ENCODE measurements at regions not wholly inside any gene's neighbourhood (a gene's known extent, or its start where the extent isn't known, plus 50 kb on each side); places are given as distances from the start of the nearest gene placed in this dataset.

DNA sequence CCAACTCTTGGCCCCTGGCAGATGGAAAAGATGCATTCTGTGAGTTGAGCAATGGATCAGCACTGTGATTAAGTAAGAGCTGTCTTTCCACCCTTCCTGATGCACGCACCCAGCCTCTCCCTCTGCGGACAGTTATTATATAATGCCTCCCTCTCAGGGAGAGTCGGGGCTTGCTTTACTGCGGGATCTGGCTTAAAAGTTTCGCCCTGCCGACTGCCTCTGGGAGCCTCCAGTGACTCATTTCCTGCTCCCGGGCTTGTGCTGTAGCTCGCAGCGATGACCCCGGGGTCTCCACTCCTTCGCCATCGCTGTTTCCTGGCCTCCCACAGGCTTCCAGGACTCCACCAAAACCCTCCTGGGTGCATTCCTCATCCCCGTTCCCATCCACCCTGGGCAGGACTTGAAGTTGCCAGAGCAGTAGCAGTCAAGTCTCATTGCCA, 107.4 kb upstream of the SLC7A1 start:
- DNase-seq: no peak
- Histone ChIP-seq H2AFZ (ENCODE audit: low read depth) (peak overlapping the region; percentile 57; the same call in 1 of the 2 replicates), H3K4me3 (ENCODE audit: low read depth in 2 of 2, low read length in 1 of 2) (no peak overlapping the region), H3K79me2 (ENCODE audit: insufficient read depth) (no peaks in the 10 kb centered on the region; the same call in 1 of the 2 replicates), H3F3A (replicated peaks; ENCODE audit: insufficient read depth) (no peaks in the 10 kb centered on the region), H3K9me2 (no peaks in the 10 kb centered on the region), H3K36me3 (replicated peaks in 1 of 2; ENCODE audit: control insufficient read depth in 1 of 2, insufficient read depth in 2 of 2, low read length in 1 of 2) (no peaks in the 10 kb centered on the region), H3K9me3 (no peaks in the 10 kb centered on the region), H3K4me1 (ENCODE audit: control insufficient read depth in 1 of 2, insufficient read depth in 2 of 2, low read depth in 1 of 2, low read length in 1 of 2) (peaks cover 4 to 14% of the 10 kb centered on the region in 2 experiments; a peak in 2 of 4 replicates), H3K9ac (no peak overlapping the region), H3K27ac (ENCODE audit: low read depth in 2 of 2, low read length in 1 of 2) (peak overlapping the region; percentile 49 to 95), H4K20me1 (ENCODE audit: insufficient read depth) (no peaks in the 10 kb centered on the region), H3K27me3 (ENCODE audit: insufficient read depth) (no peaks in the 10 kb centered on the region), H3K4me2 (peak overlapping the region; percentile 21; the same call in 1 of the 2 replicates)
- WGBS (ENCODE audit: low lambda C conversion rate): 48% methylated on average over 13 of the region's 13 CpGs
- ChIA-PET CTCF (interaction anchor here (0.6 to 1.8 kb wide), 2 partner anchors 11 to 194 kb away, joined by 3 to 8 read pairs; no protein-coding TSS in a partner anchor), POLR2A (no interaction called here)
- TF ChIP-seq FOSL2 (IDR thresholded peaks at IDR 0.05; ENCODE audit: borderline replicate concordance, low read depth) (peak; percentile 48; the same call in 1 of the 2 replicates), TCF12 (IDR thresholded peaks at IDR 0.05) (peak; percentile 23), JUND (IDR thresholded peaks at IDR 0.05) (peak; percentile 49; the same call in 1 of the 2 replicates), EP300 (IDR thresholded peaks at IDR 0.05; ENCODE audit: borderline replicate concordance in 1 of 2, low read depth in 1 of 2, low read length in 1 of 2) (0 out of 4 replicates have a peak, but pooled peaks of 1 of the 2 experiments have one; percentile 15), NFIC (IDR thresholded peaks at IDR 0.05; ENCODE audit: borderline replicate concordance) (peak; percentile 38; the same call in 1 of the 2 replicates), ELF1 (IDR thresholded peaks at IDR 0.05) (no peak), RXRA (IDR thresholded peaks at IDR 0.05; ENCODE audit: borderline replicate concordance, low read depth) (peak; percentile 40; the same call in 1 of the 2 replicates), RAD21 (IDR thresholded peaks at IDR 0.05; ENCODE audit: low read length) (no peak), FOXJ3 (CRISPR knock-in tag; IDR thresholded peaks at IDR 0.05) (no peak)
- TF ChIP-seq, protein P1, sequence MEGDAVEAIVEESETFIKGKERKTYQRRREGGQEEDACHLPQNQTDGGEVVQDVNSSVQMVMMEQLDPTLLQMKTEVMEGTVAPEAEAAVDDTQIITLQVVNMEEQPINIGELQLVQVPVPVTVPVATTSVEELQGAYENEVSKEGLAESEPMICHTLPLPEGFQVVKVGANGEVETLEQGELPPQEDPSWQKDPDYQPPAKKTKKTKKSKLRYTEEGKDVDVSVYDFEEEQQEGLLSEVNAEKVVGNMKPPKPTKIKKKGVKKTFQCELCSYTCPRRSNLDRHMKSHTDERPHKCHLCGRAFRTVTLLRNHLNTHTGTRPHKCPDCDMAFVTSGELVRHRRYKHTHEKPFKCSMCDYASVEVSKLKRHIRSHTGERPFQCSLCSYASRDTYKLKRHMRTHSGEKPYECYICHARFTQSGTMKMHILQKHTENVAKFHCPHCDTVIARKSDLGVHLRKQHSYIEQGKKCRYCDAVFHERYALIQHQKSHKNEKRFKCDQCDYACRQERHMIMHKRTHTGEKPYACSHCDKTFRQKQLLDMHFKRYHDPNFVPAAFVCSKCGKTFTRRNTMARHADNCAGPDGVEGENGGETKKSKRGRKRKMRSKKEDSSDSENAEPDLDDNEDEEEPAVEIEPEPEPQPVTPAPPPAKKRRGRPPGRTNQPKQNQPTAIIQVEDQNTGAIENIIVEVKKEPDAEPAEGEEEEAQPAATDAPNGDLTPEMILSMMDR (IDR thresholded peaks at IDR 0.05): no peak
- TF ChIP-seq, protein P2, sequence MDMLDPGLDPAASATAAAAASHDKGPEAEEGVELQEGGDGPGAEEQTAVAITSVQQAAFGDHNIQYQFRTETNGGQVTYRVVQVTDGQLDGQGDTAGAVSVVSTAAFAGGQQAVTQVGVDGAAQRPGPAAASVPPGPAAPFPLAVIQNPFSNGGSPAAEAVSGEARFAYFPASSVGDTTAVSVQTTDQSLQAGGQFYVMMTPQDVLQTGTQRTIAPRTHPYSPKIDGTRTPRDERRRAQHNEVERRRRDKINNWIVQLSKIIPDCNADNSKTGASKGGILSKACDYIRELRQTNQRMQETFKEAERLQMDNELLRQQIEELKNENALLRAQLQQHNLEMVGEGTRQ (IDR thresholded peaks at IDR 0.05; ENCODE audit: borderline replicate concordance, low read depth, low read length): no peak

DNA sequence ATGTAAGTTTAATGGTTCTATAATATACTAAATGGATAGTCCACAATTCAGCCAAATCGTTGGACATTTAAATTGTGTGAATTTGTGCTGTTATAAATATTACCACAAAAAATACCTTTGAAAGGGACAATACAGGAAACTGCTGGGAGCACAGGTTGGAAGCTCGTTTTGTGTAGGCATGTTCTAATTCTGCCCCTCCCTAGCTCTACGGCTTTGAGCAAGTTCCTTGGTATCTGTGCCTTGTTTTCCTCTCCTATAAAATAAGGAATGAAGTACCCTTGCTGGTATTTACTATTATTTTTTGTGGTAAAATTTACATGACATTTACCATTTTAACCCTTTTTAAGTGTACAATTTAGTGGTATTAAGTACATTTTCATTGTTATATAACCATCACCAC, 102.6 kb upstream of the SLC7A1 start:
- no peak overlapping the region for H3K4me3 ChIP-seq (ENCODE audit: low read depth in 2 of 2, low read length in 1 of 2)
- WGBS (ENCODE audit: low lambda C conversion rate): 64% methylated on average over 3 of the region's 3 CpGs
- H3K27ac ChIP-seq (ENCODE audit: low read depth in 2 of 2, low read length in 1 of 2): no peak overlapping the region
- H3K9me3 ChIP-seq: no peaks in the 10 kb centered on the region
- H3F3A ChIP-seq (replicated peaks; ENCODE audit: insufficient read depth): no peaks in the 10 kb centered on the region
- no peak for DNase-seq
- no peak overlapping the region for H3K4me2 ChIP-seq
- H3K9me2 ChIP-seq: no peaks in the 10 kb centered on the region
- POLR2A ChIA-PET: no interaction called here
- no peak for TF ChIP-seq MEF2A (IDR thresholded peaks at IDR 0.05; ENCODE audit: borderline replicate concordance, low read depth)
- no peak for TF ChIP-seq NFIC (IDR thresholded peaks at IDR 0.05; ENCODE audit: borderline replicate concordance)
- TF ChIP-seq NRF1 (IDR thresholded peaks at IDR 0.05; ENCODE audit: low read depth, low read length): no peak
- TF ChIP-seq, protein P3, sequence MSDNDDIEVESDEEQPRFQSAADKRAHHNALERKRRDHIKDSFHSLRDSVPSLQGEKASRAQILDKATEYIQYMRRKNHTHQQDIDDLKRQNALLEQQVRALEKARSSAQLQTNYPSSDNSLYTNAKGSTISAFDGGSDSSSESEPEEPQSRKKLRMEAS (IDR thresholded peaks at IDR 0.05; ENCODE audit: low read depth): no peak
- TF ChIP-seq SIN3A (IDR thresholded peaks at IDR 0.05; ENCODE audit: borderline replicate concordance, low read depth, low read length): no peak
- no peak for TF ChIP-seq POLR2AphosphoS5 (IDR thresholded peaks at IDR 0.05; ENCODE audit: low read depth, low read length)
- no peak for TF ChIP-seq JUND (IDR thresholded peaks at IDR 0.05)
- no peak for TF ChIP-seq CHD2 (IDR thresholded peaks at IDR 0.05; ENCODE audit: low read length, partially characterized antibody)
- no peak for TF ChIP-seq TCF12 (IDR thresholded peaks at IDR 0.05)
- no peak for TF ChIP-seq MXI1 (IDR thresholded peaks at IDR 0.05; ENCODE audit: low read depth, low read length)
- TF ChIP-seq, protein P4, sequence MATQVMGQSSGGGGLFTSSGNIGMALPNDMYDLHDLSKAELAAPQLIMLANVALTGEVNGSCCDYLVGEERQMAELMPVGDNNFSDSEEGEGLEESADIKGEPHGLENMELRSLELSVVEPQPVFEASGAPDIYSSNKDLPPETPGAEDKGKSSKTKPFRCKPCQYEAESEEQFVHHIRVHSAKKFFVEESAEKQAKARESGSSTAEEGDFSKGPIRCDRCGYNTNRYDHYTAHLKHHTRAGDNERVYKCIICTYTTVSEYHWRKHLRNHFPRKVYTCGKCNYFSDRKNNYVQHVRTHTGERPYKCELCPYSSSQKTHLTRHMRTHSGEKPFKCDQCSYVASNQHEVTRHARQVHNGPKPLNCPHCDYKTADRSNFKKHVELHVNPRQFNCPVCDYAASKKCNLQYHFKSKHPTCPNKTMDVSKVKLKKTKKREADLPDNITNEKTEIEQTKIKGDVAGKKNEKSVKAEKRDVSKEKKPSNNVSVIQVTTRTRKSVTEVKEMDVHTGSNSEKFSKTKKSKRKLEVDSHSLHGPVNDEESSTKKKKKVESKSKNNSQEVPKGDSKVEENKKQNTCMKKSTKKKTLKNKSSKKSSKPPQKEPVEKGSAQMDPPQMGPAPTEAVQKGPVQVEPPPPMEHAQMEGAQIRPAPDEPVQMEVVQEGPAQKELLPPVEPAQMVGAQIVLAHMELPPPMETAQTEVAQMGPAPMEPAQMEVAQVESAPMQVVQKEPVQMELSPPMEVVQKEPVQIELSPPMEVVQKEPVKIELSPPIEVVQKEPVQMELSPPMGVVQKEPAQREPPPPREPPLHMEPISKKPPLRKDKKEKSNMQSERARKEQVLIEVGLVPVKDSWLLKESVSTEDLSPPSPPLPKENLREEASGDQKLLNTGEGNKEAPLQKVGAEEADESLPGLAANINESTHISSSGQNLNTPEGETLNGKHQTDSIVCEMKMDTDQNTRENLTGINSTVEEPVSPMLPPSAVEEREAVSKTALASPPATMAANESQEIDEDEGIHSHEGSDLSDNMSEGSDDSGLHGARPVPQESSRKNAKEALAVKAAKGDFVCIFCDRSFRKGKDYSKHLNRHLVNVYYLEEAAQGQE (IDR thresholded peaks at IDR 0.05; ENCODE audit: low read depth, low read length): no peak
- TF ChIP-seq RXRA (IDR thresholded peaks at IDR 0.05; ENCODE audit: borderline replicate concordance, low read depth): no peak
- no peak for TF ChIP-seq TAF1 (IDR thresholded peaks at IDR 0.05; ENCODE audit: borderline replicate concordance, low read depth, low read length)
- no peak for TF ChIP-seq FOXM1 (IDR thresholded peaks at IDR 0.05; ENCODE audit: low read depth)
- no peaks in the 10 kb centered on the region for H3K36me3 ChIP-seq (replicated peaks in 1 of 2; ENCODE audit: control insufficient read depth in 1 of 2, insufficient read depth in 2 of 2, low read length in 1 of 2)
- H2AFZ ChIP-seq (ENCODE audit: low read depth): no peak overlapping the region
- H3K79me2 ChIP-seq (ENCODE audit: insufficient read depth): no peaks in the 10 kb centered on the region; the same call in 1 of the 2 replicates
- no peak overlapping the region for H3K9ac ChIP-seq
- CTCF ChIA-PET: no interaction called here
- peaks cover 1 to 4% of the 10 kb centered on the region in 2 experiments; a peak in 2 of 4 replicates for H3K4me1 ChIP-seq (ENCODE audit: control insufficient read depth in 1 of 2, insufficient read depth in 2 of 2, low read depth in 1 of 2, low read length in 1 of 2)
- no peaks in the 10 kb centered on the region for H4K20me1 ChIP-seq (ENCODE audit: insufficient read depth)
- H3K27me3 ChIP-seq (ENCODE audit: insufficient read depth): no peaks in the 10 kb centered on the region

Measured in SK-N-SH (cell line).